ENCODE measurements at regions not wholly inside any gene's neighbourhood (a gene's known extent, or its start where the extent isn't known, plus 50 kb on each side); places are given as distances from the start of the nearest gene placed in this dataset.

DNA sequence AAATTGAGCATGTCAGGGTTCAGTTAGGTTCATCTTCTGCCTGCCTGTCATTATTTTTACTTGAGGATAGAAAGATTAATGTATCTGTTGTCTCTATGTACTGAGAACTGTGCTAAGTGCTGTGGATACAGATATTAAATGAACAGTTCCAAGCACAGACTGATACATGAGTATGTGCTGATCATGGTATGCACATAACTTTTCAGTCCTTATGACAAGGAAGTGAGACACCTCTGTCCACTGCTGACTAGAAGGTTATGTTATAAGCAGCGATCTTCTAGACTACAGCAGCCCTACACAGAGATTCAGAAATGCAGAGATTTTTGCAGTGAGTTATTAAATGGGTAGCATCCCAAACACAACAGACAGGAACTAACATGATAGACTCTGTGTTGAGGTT is 335.6 kb upstream of the MTNR1B start:
- no peak for TF ChIP-seq BHLHE40 (IDR thresholded peaks at IDR 0.05; ENCODE audit: borderline replicate concordance)
- TF ChIP-seq HDGF (IDR thresholded peaks at IDR 0.05; ENCODE audit: borderline replicate concordance): no peak
- TF ChIP-seq TARDBP (IDR thresholded peaks at IDR 0.05): no peak
- TF ChIP-seq FOXK2 (IDR thresholded peaks at IDR 0.05): no peak
- TF ChIP-seq LEF1 (IDR thresholded peaks at IDR 0.05; ENCODE audit: borderline replicate concordance): no peak
- no peak for TF ChIP-seq FOXM1 (IDR thresholded peaks at IDR 0.05; ENCODE audit: borderline replicate concordance)
- no peak for TF ChIP-seq SUZ12 (IDR thresholded peaks at IDR 0.05)
- TF ChIP-seq, protein P1, sequence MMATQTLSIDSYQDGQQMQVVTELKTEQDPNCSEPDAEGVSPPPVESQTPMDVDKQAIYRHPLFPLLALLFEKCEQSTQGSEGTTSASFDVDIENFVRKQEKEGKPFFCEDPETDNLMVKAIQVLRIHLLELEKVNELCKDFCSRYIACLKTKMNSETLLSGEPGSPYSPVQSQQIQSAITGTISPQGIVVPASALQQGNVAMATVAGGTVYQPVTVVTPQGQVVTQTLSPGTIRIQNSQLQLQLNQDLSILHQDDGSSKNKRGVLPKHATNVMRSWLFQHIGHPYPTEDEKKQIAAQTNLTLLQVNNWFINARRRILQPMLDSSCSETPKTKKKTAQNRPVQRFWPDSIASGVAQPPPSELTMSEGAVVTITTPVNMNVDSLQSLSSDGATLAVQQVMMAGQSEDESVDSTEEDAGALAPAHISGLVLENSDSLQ (IDR thresholded peaks at IDR 0.05): no peak
- TF ChIP-seq ARNT (IDR thresholded peaks at IDR 0.05): no peak
- TF ChIP-seq SP1 (IDR thresholded peaks at IDR 0.05): no peak
- no peak for TF ChIP-seq ZNF384 (IDR thresholded peaks at IDR 0.05)

Data from HEK293T (cell line).